ENCODE measurements at regions not wholly inside any gene's neighbourhood (a gene's known extent, or its start where the extent isn't known, plus 50 kb on each side); places are given as distances from the start of the nearest gene placed in this dataset.
A peak's percentile ranks its signal among the peaks of the same experiment; 100 is the strongest.
"Not testable (repeated sequence)": the region's sequence is repeated elsewhere in the genome, so short reads cannot be mapped to it uniquely, and the experiment has no call there.

DNA sequence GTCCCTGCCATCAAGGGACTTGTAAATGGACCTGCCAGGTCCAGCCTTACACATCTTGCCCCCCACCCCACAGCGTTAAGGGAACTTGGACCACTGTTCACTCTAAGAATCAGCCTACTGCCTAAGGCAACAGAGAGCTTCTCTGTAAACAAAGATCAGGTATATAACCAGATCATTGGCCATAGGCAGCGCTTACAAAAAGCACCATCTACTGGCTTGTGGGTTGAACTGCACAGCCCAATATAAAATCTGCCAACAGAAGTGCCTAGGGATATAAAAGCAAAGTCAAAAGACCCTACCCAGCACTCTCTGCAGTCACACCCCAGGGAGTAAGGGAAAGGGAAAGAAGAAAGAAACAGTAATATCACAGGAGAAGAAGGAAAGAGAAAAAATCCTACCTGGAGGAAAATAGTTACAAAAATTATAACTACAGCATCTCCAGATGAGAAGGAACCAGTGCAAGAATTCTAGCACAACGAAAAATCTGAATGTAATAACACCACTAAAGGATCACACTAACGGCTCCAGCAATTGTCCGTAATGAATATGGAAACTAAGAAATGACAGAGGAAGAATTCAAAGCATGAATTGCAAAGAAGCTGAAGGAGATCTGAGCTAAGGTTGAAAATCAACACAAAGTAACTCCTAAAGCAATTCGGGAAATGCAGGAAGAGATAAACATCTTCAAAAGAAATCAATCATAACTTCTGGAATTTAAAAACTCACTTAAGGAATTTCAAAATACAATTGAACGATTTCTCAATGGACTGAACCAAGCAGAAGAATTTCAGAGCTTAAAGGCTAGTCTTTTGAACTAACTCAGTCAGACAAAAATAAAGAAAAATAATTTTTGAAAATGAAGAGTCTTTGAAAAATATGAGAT, 95.2 kb upstream of the PCED1B start:
- DNase-seq (ENCODE audit: low spot score) = peak; percentile 64

DNA sequence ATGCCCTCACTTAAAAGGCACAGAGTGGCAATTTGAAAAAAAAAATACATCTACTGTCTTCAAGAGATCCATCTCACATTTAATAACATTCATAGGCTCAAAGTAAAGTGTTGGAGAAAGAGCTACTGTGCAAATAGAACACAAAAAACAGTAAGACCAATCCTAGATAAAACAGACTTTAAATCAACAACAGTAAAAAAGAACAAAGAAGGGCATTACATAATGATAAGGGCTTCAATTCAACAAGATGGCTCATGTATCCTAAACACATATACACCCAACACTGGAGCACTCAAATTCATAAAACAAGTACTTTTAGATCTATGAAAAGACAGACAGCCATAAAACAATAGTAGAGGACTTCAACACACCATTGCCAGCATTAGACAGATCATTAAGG, 93.6 kb upstream of the PCED1B start:
- no peak for DNase-seq (ENCODE audit: low spot score)

DNA sequence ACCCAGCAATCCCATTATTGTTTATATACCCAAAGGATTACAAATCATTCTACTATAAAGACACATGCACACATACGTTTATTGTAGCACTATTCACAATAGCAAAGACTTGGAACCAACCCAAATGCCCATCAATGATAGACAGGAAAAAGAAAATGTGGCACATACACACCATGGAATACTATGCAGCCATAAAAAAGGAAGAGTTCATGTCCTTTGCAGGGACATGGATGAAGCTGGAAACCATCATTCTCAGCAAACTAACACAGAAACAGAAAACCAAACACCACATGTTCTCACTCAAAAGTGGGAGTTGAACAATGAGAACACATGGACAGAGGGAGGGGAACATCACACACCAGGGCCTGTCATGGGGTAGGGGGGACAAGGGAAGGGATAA, 91.3 kb upstream of the PCED1B start:
- not testable (repeated sequence) for DNase-seq (ENCODE audit: low spot score)

DNA sequence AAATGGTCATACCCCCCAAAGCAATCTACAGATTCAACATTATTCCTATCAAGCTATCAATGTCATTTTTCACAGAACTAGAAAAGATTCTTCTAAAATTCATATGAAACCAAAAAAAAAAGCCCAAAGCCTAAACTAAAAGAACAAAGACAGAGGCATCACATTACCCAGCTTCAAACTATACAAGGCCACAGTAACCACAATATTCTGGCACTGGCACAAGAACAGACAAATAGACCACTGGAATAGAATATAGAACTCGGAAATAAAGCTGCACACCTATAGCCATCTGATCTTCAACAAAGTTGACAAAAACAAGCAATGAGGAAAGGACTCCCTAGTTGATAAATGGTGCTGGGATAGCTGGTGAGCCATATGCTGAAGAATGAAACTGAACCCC, 89.2 kb upstream of the PCED1B start:
- no peak for DNase-seq (ENCODE audit: low spot score)

DNA sequence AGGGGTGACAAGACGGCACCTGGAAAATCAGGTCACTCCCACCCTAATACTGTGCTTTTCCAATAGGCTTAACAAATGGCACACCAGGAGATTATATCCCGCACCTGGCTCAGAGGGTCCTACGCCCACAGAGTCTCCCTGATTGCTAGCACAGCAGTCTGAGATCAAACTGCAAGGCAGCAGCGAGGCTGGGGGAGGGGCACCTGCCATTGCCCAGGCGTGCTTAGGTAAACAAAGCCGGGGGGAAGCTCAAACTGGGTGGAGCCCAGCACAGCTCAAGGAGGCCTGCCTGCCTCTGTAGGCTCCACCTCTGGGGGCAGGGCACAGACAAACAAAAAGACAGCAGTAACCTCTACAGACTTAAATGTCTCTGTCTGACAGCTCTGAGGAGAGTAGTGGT, 87.4 kb upstream of the PCED1B start:
- DNase-seq (ENCODE audit: low spot score) = not testable (repeated sequence)

DNA sequence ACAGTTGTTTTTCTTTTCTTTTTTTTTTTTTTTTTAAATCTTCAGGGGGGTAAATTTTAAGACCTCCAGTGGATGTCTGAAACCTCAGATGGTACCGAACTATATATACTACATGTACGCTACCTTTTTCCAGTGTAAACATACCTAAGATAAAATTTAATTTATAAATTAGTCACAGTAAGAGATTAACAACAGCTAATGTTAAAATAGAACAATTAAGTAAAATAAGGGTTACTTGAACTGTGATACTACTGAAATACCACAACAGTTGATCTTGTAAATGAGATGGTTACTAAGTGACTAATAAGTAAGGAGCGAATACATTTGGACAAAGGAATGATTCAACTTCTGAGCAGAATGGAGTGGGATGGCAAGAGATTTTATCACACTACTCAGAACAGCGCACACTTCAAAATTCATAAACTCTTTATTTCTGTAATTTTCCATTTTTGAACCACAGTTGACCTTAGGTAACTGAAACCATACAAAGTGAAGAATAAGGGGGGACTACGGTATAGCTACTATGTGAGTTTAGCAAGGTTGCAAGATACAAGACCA, 80.5 kb upstream of the PCED1B start:
- no peak for DNase-seq (ENCODE audit: low spot score)

DNA sequence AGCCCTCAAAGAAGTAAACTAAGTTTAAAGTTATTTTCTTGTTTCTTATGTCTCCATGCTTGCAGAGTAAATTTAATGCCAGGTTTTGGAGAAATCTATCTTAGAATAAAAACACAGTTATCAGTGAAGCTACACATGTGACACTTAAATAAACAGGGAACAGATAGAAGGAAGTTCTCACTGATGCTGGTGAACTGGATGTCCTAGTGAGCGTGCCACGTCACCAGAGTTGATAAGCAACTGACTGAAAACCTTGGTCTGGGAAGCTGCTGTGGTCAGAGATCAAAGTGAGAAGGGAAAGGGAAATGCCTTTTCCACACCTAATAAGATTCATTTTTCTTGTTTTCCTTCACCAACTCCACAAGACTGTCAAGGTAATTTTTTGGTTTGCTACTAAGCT, 74.8 kb upstream of the PCED1B start:
- no peak for DNase-seq (ENCODE audit: low spot score)

DNA sequence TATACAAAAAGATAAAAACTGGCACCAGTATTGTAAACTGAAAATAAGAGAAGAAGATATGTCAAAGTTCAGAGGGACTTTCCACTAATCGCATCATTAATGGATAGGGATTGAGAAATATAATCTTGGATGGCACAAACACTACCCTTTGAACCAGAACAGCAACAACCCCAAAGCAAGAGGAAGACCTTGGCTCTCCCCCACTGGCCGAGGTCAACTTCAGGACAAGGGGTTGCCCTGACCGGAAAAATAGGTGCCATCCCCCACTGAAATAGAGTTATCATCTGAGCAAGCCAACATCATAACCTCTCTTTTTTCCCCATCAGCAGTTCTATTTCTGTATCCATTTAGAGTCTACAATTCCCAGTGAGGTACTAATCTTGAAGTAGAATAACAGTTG, 72.4 kb upstream of the PCED1B start:
- DNase-seq (ENCODE audit: low spot score) = no peak

DNA sequence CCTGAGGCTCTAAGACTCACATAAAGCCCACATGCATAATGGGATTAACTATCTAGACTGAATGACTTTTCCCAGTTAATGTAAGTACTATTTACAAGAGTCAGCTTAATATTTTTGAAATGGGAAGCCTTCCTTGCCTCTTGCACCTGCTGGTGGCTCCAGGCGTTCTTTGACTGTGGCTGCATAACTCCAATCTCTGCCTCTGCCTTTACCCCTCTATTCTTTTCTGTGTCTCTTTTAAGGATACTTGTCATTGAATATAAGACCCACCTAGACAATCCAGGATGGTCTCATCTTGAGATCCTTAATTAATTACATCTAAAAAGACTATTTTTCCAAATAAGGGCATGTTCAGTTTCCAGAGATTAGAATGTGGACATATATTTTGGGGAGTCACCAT, 66.9 kb upstream of the PCED1B start:
- DNase-seq (ENCODE audit: low spot score) = no peak

DNA sequence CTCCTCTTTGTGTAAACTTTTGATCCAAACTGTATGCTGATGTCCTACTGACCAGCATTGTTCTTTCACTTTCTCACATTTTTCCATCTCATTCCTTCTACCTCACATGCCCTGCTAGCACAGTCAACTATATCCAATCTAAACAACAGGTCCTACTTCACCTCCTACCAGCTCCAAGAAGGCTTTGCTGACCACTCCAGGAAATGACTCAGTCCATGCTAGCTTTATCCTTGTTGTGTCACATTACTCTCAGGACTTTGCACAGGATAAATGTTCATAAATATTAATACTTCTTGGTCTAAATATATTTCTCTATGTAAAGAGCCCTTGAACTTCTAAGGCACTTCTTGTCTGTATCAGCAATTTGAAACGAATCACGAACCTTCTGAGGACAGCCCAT, 64.9 kb upstream of the PCED1B start:
- DNase-seq (ENCODE audit: low spot score) = no peak

DNA sequence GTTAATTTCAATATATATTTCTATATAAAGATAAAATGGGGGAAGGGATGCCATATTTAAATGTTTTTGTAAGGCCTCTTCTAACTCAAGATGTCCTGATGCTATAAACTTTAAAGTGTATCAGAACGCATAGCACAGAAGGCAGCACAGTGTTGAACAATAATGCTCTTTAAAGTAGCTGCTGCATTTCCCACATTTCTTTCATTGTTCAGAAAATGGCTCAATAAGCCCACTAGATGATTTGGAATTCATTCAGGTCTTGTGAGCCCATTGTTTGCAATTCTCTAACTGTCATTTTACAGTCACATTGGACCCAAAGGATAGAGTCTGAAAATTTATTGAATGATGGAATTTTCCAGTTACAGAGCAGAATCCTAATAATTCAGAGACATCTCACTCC, 64.0 kb upstream of the PCED1B start:
- no peak for DNase-seq (ENCODE audit: low spot score)

DNA sequence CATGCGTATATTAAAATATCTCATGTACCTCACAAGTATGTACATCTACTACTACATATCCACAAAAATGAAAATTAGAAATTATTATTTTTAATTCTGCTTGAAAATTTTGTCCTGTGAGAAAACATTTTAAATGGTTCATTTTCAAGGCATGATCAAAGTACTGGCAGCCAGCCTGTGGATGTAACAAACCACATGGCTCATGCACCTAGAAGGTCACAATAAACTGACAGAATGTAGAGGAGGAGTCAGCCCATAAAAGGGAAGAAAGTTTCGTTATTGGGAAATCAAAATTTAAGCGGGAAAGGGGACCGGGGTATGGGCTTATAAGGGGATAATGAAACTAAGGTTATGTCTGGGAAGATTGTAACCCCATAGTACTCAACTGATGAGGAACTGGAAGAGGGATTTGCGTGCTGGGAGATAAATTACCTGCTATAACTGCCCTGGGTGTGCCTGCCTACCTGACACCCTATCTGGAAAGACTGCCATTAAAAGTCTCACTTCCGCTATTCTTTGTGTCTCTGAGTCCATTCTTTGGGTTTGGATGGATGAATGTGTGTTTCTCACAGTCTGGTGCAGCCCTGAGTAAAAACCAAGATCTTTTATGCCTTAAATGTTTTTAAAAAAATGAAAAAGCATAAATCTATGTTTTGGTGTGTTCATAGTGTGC, 62.2 kb upstream of the PCED1B start:
- DNase-seq (ENCODE audit: low spot score) = no peak

DNA sequence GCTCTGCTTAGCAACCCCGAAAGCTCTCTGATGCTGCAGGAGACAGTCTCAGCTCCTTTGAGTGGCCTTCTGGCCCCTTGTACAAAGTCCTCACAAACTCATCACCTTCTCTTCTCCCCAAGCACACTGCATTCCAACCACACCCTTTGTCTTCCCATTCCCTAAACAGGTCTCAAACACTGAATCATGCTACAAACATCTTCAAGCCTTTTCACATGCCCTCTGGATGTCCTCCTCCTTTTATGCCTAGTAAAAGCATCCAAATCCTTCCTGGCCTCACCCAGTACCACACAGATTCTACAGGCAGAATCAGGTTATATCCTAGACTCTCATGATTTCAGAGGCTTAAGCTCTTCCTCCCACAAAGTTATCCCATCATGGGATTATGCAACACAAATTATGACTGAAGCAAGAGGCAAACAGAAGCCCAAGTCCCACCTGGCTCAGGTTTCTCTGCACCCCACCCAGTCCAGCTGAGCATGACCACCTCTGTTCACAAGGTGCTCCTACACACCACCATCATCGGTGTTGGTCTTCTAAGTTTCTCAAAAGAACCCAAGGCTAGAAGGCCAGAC, 61.4 kb upstream of the PCED1B start:
- DNase-seq (ENCODE audit: low spot score) = peak; percentile 46

DNA sequence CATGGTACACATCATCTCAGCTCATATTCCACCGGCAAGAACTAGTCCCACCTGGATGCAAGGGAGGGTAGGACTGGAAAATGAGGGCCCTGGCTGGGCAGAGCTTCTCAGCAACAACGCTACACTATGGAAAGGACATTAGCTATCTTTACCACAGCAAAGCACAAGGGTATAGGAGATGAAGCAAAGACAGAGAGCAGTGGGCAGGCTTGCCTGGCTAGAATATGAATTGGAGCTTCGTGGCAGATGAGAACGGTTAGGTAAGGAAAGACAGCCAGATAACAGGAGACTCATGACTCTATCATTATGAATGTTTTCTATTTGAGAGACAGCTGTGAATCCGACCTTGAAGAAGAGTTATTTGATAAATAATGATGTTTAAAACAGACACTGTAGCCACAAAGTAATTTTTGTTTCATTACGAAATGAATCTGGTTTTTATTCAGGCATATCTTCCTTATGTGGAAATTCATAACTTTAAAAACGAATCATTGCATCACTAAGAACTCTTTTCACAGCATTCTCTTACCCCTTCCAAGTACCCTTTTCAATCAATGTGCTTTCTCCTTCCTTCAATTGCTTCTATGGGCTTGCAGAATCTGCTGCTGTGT, 59.1 kb upstream of the PCED1B start:
- no peak for DNase-seq (ENCODE audit: low spot score)

DNA sequence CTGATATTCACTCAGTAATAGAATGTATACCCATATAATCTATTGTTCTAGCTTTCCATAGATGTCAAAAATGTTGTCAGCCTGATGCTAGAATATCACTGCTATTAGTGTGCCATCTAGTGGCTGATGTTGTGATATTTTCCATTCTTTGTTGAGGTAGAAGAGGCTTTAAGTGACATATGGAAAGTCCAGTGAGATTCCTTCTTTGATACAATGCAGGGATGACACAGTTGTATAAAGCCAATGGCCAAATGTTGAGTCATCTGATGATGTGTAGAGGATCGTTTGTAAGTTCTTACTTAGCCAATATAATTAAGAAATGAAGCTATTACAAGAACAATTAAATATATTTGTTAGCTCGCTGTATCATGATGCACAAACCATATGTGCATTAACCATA, 58.1 kb upstream of the PCED1B start:
- DNase-seq (ENCODE audit: low spot score) = peak; percentile 83

DNA sequence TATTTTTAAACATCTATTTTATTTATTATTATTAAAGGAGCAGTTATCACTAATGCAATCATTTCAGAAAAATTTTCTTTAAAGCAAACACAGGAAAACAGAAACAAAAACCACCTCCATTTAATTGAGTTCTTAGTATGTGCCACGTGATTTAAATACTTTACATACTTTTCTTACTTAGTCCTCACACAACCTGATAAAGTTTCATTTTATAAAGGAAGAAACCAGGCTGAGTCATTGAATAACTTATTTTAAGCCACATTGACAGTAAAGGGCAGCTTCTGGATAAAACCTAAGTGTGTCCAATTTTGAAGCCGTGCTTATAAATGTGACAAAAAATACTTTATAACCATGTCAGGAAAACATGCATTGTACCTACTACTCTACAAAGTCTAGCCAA, 57.1 kb upstream of the PCED1B start:
- no peak for DNase-seq (ENCODE audit: low spot score)

DNA sequence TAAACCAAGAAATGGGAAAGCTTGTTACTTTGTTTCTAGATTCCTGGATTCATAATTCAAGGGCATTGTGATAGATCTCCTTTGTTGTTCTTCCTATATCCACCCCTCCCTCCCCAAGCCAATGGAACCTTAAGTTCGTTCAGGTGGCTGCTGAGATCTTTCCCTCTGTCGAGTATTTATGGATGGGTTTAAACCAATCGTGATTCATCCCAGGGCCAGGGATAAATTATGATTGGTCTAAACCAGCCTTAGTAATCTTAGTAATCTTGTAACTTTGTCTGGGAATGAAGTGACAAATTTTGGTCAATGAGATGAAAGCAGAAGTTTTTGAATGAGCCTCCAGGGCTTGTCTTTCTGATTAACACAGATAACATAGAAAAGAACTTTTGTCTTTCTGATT, 56.1 kb upstream of the PCED1B start:
- no peak for DNase-seq (ENCODE audit: low spot score)

DNA sequence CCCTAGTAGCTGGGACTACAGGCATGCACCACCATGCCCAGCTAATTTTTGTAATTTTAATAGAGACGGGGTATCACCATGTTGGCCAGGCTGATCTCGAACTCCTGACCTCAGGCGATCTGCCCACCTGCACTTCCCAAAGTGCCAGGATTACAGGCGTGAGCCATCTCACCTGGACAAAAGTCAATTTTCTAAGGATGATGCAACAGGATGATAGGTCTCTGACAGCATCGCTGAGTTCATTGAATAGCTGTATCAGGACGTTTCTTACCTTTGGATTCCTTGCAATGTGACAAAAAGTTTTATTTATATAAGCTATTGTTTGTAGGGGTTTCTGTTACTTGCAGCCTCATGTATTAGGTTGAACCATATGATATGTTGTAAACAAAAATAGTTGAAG, 55.5 kb upstream of the PCED1B start:
- no peak for DNase-seq (ENCODE audit: low spot score)

DNA sequence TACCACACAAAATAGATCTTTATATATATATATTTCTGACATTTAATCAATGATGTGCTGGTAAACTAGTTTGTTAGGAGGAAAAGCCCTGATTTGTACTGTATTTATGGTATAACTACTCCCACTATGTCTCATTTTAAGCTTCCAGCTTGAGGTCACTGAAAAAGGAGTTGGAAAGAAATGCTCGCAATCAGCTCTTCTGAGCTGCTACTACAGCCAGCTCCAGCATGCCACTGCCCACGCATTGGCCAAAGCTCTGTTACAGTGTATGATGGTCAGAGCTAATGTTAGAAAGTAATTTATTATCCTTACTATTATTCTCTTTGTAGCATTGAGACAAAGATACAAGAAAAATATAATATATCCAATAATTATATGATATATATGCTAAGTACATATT, 55.0 kb upstream of the PCED1B start:
- DNase-seq (ENCODE audit: low spot score) = no peak

DNA sequence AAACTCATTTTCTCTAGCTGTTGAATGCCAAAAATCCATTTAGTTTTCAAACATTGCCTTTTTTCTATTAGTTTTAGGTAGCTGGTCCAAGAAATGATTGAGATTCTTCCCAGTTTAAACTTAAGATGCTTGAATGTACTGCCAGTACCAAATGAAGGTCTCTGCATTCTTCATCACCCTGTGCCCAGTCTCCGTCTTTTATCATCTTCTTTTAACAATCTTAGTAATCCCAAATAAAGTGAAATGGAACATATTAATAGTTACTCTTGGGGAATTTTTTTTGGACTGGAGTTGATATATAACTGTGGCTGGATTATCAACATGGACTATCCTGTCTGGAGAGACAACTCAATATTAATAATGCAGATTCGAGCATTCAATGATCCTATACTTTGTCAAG, 54.1 kb upstream of the PCED1B start:
- no peak for DNase-seq (ENCODE audit: low spot score)

DNA sequence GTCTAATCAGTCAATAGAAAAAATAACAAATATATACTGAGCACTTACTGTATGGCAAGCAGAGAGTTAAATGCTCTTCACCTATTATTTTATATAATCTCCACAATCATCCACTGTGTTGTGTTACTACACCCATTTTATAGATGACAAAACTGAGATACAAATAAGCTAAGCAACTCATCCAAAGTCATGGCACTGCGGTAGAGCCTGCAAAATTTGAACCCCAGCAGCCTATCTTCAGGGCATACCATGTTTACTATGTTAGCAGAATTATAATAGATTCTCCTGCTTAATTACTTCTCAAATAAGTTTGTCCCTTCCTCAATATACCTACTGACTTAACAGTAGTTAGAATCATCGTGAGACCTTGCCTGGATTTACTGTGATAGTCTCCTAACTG, 53.6 kb upstream of the PCED1B start:
- DNase-seq (ENCODE audit: low spot score) = no peak

DNA sequence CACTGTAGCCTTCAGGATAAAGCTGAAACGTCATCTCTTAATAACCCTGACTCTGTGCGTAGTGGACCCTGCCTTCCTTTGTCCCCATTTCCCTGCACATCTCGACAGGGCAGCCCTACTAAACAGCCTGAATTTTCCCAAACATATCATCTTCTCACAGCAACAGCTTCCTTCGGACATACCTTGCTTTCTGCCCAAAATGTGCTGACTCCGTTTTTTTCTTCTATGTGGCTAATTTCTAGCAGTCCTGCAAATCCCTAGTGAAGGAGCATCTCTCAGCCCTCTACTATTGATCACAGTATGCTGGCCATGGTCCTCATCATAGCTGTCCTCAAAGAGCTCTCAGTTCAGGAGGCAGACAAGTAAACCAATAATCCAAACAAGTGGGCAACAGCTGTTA, 53.1 kb upstream of the PCED1B start:
- no peak for DNase-seq (ENCODE audit: low spot score)
